CD14-positive monocyte (primary cell): ENCODE measurements at regions not wholly inside any gene's neighbourhood (a gene's known extent, or its start where the extent isn't known, plus 50 kb on each side); places are given as distances from the start of the nearest gene placed in this dataset.

Experiments
- DNase-seq, 3 donors: peaks; one replicate each; pipeline ENCODE4 v3.0.0-alpha.2; 2011 to 2022
- H2AFZ ChIP-seq: 2 replicates; pipeline ENCODE4 v1.6.0; 2012; ENCODE audit warnings: mild to moderate bottlenecking, low read depth, low read length, inconsistent platforms; ENCODE audit not compliant: insufficient read depth, poor library complexity, severe bottlenecking
- H3K27ac ChIP-seq, 2 donors: 1 replicate in 1 of 2; 2 replicates in 1 of 2; pipeline ENCODE4 v1.5.1; 2012 to 2013; ENCODE audit warnings: low read length in 2 of 2, control low read depth in 1 of 2, inconsistent platforms in 1 of 2, low read depth in 1 of 2, mild to moderate bottlenecking in 1 of 2
- H3K27me3 ChIP-seq, 2 donors: one replicate each; pipeline versions ENCODE4 v1.6.0 to v1.6.1; 2011 to 2013; ENCODE audit warnings: low read length in 2 of 2; ENCODE audit not compliant: control insufficient read depth in 2 of 2, insufficient read depth in 2 of 2
- H3K36me3 ChIP-seq, 2 donors: replicated peaks in 1 of 2; 1 replicate in 1 of 2; 2 replicates in 1 of 2; pipeline versions ENCODE4 v1.5.1 to v1.6.1; 2012 to 2013; ENCODE audit warnings: low read length in 2 of 2, control low read depth in 1 of 2, inconsistent platforms in 1 of 2, mild to moderate bottlenecking in 1 of 2; ENCODE audit not compliant: insufficient read depth in 2 of 2, control insufficient read depth in 1 of 2
- H3K4me1 ChIP-seq, 2 donors: 1 replicate in 1 of 2; 2 replicates in 1 of 2; pipeline versions ENCODE4 v1.5.1 to v1.6.1; 2012 to 2013; ENCODE audit warnings: low read length in 2 of 2, control low read depth in 1 of 2, inconsistent platforms in 1 of 2, mild to moderate bottlenecking in 1 of 2, moderate library complexity in 1 of 2; ENCODE audit not compliant: insufficient read depth in 2 of 2, control insufficient read depth in 1 of 2
- H3K4me2 ChIP-seq: replicated peaks from 2 replicates; pipeline ENCODE3; 2012; ENCODE audit warnings: low read length, moderate library complexity, mild to moderate bottlenecking; ENCODE audit not compliant: poor library complexity, severe bottlenecking; ENCODE audit errors: extremely low read depth
- H3K4me3 ChIP-seq, 3 experiments: fragments of 200-600 bp in 1 of 3; sonication (generic) in 1 of 3; replicated peaks in 1 of 3; 1 replicate in 2 of 3; 2 replicates in 1 of 3; pipeline ENCODE4 v1.5.1; 2011 to 2013; ENCODE audit warnings: low read length in 3 of 3, mild to moderate bottlenecking in 3 of 3, control low read depth in 2 of 3, low read depth in 2 of 3, inconsistent platforms in 1 of 3, moderate library complexity in 1 of 3
- H3K79me2 ChIP-seq: 2 replicates; pipeline ENCODE4 v1.6.0; 2012; ENCODE audit warnings: mild to moderate bottlenecking, control low read depth, inconsistent platforms, low read length, moderate library complexity; ENCODE audit not compliant: insufficient read depth
- H3K9ac ChIP-seq: 2 replicates; pipeline ENCODE4 v1.6.0; 2017; ENCODE audit warnings: low read length, mild to moderate bottlenecking; ENCODE audit not compliant: insufficient read depth, poor library complexity, severe bottlenecking
- H3K9me3 ChIP-seq, 2 donors: replicated peaks in 1 of 2; 1 replicate in 1 of 2; 2 replicates in 1 of 2; pipeline versions ENCODE4 v1.5.1 to v1.6.1; 2012 to 2013; ENCODE audit warnings: low read length in 2 of 2, control low read depth in 1 of 2; ENCODE audit not compliant: control insufficient read depth in 1 of 2, insufficient read depth in 1 of 2
- H4K20me1 ChIP-seq: 2 replicates; pipeline ENCODE4 v1.6.0; 2012; ENCODE audit warnings: mild to moderate bottlenecking, low read length, control low read depth, moderate library complexity; ENCODE audit not compliant: insufficient read depth
- H3K27ac Mint-ChIP-seq, 7 donors: one replicate each; pipeline ENCODE4 v1.8.0; 2020; ENCODE audit warnings: mild to moderate bottlenecking in 7 of 7, mixed read lengths in 7 of 7, moderate library complexity in 6 of 7, inconsistent platforms in 2 of 7
- H3K27me3 Mint-ChIP-seq, 3 donors: one replicate each; pipeline ENCODE4 v1.8.0; 2021 to 2022; ENCODE audit warnings: low read depth in 3 of 3, mild to moderate bottlenecking in 3 of 3, mixed read lengths in 3 of 3, moderate library complexity in 3 of 3, inconsistent platforms in 1 of 3
- H3K36me3 Mint-ChIP-seq, 2 donors: one replicate each; pipeline ENCODE4 v1.8.0; 2020; ENCODE audit warnings: mixed read lengths in 2 of 2, inconsistent platforms in 1 of 2, mild to moderate bottlenecking in 1 of 2
- H3K4me1 Mint-ChIP-seq: one replicate; pipeline ENCODE4 v1.8.0; 2020; ENCODE audit warnings: mild to moderate bottlenecking, mixed read lengths
- H3K4me3 Mint-ChIP-seq, 2 donors: one replicate each; pipeline ENCODE4 v1.8.0; 2020; ENCODE audit warnings: mild to moderate bottlenecking in 2 of 2, mixed read lengths in 2 of 2, moderate library complexity in 1 of 2
- H3K9me3 Mint-ChIP-seq, 7 donors: one replicate each; pipeline ENCODE4 v1.8.0; 2020 to 2022; ENCODE audit warnings: mixed read lengths in 7 of 7, mild to moderate bottlenecking in 6 of 7, moderate library complexity in 6 of 7, inconsistent platforms in 2 of 7
- WGBS: methylation state at CpG from one replicate; pipeline ENCODE4 v1.1.5; 2013; ENCODE audit warnings: missing lambda C conversion rate; ENCODE audit not compliant: insufficient coverage; 5-methylcytosine and 5-hydroxymethylcytosine counted together
- intact Hi-C, 2 donors: fragments of 100-400 bp; cut with micrococcal nuclease; formaldehyde crosslinking; loops; one replicate each; pipeline versions ENCODE4 v1.15.0 to v1.15.1; 2023
- TF ChIP-seq, protein P1 (sequence below): fragments of 200-600 bp; IDR thresholded peaks from one replicate; pipeline ENCODE4 v1.8.0; 2022; ENCODE audit warnings: antibody characterized with exemption, mild to moderate bottlenecking

DNA sequence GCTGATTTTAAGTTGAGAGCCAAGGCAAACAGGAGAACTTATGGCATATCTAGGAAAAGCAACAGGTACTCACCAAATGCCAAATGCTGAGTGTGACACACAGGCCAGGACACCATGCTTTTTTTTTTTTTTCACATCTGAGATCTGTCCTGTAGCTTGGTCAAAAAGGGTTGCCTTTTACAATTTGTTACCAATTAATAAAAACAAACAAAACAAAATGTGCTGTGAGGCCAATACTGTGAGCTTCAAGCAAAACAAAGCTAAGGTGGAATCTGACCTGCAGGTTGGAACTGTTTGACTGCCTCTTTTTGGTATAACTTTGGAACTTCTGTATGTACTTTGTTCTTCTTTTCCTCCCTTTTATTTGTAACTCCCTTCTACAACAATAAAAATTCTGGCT lies 548.5 kb upstream of the IGFBP7 start:
- H3K36me3 Mint-ChIP-seq = no peaks in the 10 kb centered on the region
- intact Hi-C loops = no loop called here

DNA sequence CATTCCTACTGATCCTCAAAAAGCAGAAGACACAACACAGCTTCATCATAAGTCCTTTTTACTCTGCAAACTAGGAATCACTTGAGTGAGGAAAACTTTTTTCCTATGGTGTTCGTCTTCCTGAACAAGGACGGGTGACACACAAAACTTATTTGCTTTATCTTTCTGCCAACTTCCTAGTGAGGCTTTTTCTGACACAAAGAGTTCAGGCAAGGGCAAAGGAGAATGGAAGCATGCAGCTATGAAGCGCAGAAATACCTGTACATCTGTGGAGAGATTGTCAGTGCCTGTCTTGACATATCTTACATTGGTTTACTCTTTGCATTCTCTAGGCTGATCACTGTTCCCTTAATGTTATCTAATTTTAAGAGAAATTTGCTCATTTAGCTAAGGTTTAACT lies 548.0 kb upstream of the IGFBP7 start:
- H4K20me1 ChIP-seq = no peaks in the 10 kb centered on the region
- intact Hi-C loops = no loop called here
- H3K36me3 Mint-ChIP-seq = no peaks in the 10 kb centered on the region
- no peaks in the 10 kb centered on the region for H3K79me2 ChIP-seq
- no peak for DNase-seq
- H3K27me3 Mint-ChIP-seq = no peaks in the 10 kb centered on the region
- no peak overlapping the region for H3K27ac ChIP-seq
- no peak overlapping the region for H3K4me2 ChIP-seq
- no peaks in the 10 kb centered on the region for H3K4me1 Mint-ChIP-seq
- no peak overlapping the region for H2AFZ ChIP-seq
- H3K9me3 Mint-ChIP-seq = peaks cover 0 to 2% (median 1%) of the 10 kb centered on the region in 7 donors
- H3K4me3 ChIP-seq = no peak overlapping the region
- no peak overlapping the region for H3K9ac ChIP-seq
- no peaks in the 10 kb centered on the region for H3K9me3 ChIP-seq
- WGBS = 83% methylated on average over 2 of the region's 3 CpGs
- no peak overlapping the region for H3K4me3 Mint-ChIP-seq
- no peaks in the 10 kb centered on the region for H3K4me1 ChIP-seq
- H3K36me3 ChIP-seq = no peaks in the 10 kb centered on the region
- no peaks in the 10 kb centered on the region for H3K27me3 ChIP-seq
- TF ChIP-seq, protein P1, sequence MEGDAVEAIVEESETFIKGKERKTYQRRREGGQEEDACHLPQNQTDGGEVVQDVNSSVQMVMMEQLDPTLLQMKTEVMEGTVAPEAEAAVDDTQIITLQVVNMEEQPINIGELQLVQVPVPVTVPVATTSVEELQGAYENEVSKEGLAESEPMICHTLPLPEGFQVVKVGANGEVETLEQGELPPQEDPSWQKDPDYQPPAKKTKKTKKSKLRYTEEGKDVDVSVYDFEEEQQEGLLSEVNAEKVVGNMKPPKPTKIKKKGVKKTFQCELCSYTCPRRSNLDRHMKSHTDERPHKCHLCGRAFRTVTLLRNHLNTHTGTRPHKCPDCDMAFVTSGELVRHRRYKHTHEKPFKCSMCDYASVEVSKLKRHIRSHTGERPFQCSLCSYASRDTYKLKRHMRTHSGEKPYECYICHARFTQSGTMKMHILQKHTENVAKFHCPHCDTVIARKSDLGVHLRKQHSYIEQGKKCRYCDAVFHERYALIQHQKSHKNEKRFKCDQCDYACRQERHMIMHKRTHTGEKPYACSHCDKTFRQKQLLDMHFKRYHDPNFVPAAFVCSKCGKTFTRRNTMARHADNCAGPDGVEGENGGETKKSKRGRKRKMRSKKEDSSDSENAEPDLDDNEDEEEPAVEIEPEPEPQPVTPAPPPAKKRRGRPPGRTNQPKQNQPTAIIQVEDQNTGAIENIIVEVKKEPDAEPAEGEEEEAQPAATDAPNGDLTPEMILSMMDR = no peak
- no peak overlapping the region for H3K27ac Mint-ChIP-seq

More for the DNA sequence above, 548.5 kb upstream of the IGFBP7 start:
- no peaks in the 10 kb centered on the region for H3K4me1 ChIP-seq
- no peak overlapping the region for H3K9ac ChIP-seq
- Mint-ChIP-seq H3K4me1 (no peaks in the 10 kb centered on the region), H3K4me3 (no peak overlapping the region), H3K9me3 (peaks cover 0 to 3% (median 1%) of the 10 kb centered on the region in 7 donors), H3K27ac (no peak overlapping the region), H3K27me3 (no peaks in the 10 kb centered on the region)
- no peak overlapping the region for H2AFZ ChIP-seq
- no peaks in the 10 kb centered on the region for H3K79me2 ChIP-seq
- H3K4me2 ChIP-seq = no peak overlapping the region
- H3K36me3 ChIP-seq = no peaks in the 10 kb centered on the region
- DNase-seq = no peak
- TF ChIP-seq, protein P1 = no peak
- H4K20me1 ChIP-seq = no peaks in the 10 kb centered on the region
- no peak overlapping the region for H3K27ac ChIP-seq
- H3K9me3 ChIP-seq = no peaks in the 10 kb centered on the region
- no peaks in the 10 kb centered on the region for H3K27me3 ChIP-seq
- no peak overlapping the region for H3K4me3 ChIP-seq
